ENCODE measurements at regions not wholly inside any gene's neighbourhood (a gene's known extent, or its start where the extent isn't known, plus 50 kb on each side); places are given as distances from the start of the nearest gene placed in this dataset.

DNA sequence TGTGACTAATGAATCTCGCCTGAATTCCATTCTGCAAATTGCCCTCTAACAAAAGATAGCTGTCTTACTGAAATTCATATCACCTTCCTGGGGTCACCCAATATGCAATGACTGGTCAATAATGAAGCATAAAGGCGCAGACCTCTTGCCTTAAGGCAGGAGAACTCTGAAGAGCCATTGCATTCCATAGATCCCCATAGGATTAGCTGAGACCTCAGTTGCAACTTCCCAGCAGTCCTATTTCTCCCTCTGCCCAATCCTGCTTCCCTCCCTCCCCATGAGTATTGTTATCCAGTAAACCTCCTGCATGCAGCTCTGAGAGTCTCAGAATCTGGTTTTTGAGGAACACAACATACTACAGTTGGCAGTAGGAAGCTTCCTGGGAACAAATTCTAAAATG is 396.5 kb downstream of the DCAF12L2 start:
- 36 to 69% (median 56%) methylated on average over 2 of the region's 2 CpGs for WGBS, 5 donors
- intact Hi-C loops (cut with DNase I; ENCODE audit: low total_unique reads), result no loop called here

DNA sequence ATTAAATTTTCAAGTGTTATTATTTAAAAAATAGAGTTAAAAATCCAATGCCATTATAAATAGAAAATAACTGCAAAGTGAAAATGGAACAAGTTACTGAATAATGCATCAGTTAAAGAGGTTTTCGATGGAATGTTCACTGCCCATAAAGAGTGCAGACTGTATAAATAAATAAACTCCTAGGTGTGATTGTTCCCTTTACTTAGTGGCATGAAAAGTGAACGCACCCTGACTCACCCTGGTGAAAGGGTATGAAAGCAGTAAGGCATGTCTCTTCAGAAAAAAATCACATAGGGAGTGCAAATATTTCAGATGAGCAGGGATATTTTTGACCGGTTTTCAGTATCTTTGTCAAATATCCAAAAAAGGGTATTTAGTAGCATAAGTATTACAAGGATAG is 387.8 kb downstream of the DCAF12L2 start:
- TF ChIP-seq EP300 (IDR thresholded peaks at IDR 0.05) (no peak), POLR2AphosphoS5 (IDR thresholded peaks at IDR 0.05) (no peak), POLR2A (IDR thresholded peaks at IDR 0.05) (no peak)
- TF ChIP-seq, protein P1, sequence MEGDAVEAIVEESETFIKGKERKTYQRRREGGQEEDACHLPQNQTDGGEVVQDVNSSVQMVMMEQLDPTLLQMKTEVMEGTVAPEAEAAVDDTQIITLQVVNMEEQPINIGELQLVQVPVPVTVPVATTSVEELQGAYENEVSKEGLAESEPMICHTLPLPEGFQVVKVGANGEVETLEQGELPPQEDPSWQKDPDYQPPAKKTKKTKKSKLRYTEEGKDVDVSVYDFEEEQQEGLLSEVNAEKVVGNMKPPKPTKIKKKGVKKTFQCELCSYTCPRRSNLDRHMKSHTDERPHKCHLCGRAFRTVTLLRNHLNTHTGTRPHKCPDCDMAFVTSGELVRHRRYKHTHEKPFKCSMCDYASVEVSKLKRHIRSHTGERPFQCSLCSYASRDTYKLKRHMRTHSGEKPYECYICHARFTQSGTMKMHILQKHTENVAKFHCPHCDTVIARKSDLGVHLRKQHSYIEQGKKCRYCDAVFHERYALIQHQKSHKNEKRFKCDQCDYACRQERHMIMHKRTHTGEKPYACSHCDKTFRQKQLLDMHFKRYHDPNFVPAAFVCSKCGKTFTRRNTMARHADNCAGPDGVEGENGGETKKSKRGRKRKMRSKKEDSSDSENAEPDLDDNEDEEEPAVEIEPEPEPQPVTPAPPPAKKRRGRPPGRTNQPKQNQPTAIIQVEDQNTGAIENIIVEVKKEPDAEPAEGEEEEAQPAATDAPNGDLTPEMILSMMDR (IDR thresholded peaks at IDR 0.05), result no peak
- Histone ChIP-seq H3K27ac (no peak overlapping the region), H3K4me1 (no peaks in the 10 kb centered on the region), H3K36me3 (no peaks in the 10 kb centered on the region), H3K27me3 (no peaks in the 10 kb centered on the region), H3K4me3 (no peak overlapping the region), H3K9me3 (no peaks in the 10 kb centered on the region)
- intact Hi-C loops (cut with DNase I; ENCODE audit: low total_unique reads), result no loop called here
- 39 to 62% (median 49%) methylated on average over 3 of the region's 3 CpGs for whole genome bisulfite sequencing, 5 donors
- DNase-seq, result no peak

More for the DNA sequence above, 396.5 kb downstream of the DCAF12L2 start:
- TF ChIP-seq EP300 (IDR thresholded peaks at IDR 0.05) (no peak), POLR2A (IDR thresholded peaks at IDR 0.05) (no peak), POLR2AphosphoS5 (IDR thresholded peaks at IDR 0.05) (no peak)
- TF ChIP-seq, protein P1 (IDR thresholded peaks at IDR 0.05), result no peak
- Histone ChIP-seq H3K4me1 (no peaks in the 10 kb centered on the region), H3K9me3 (peaks cover 0 to 6% (median 0%) of the 10 kb centered on the region in 4 donors), H3K4me3 (no peak overlapping the region), H3K36me3 (no peaks in the 10 kb centered on the region), H3K27ac (no peak overlapping the region), H3K27me3 (no peaks in the 10 kb centered on the region)
- DNase-seq, result no peak

DNA sequence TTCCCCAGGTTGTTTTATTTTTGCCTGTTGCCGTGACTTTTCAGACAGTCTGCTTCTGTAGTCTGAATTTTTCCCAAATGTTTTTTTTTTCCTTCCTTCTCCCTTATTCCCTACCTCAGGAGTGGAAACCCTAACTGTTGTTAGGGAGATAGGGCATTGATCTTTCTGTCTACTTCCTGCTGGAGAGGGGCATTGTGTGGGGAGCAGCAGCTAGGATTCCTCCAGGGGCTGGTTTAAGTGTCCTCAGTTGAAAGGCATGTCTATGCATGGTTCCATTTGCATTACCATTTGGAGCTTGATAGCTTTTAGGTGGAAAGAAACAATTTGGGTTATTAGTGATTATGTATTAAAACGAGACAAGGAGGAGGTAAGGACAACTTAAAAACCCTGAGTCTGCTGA is 383.9 kb downstream of the DCAF12L2 start:
- no peaks in the 10 kb centered on the region for H3K27me3 ChIP-seq
- H3K27ac ChIP-seq, result no peak overlapping the region
- no peak for DNase-seq
- no peak overlapping the region for H3K4me3 ChIP-seq
- intact Hi-C loops (cut with DNase I; ENCODE audit: low total_unique reads), result no loop called here
- no peaks in the 10 kb centered on the region for H3K36me3 ChIP-seq
- WGBS, 5 donors, result 19 to 48% (median 37%) methylated on average over 2 of the region's 2 CpGs
- H3K9me3 ChIP-seq, result no peaks in the 10 kb centered on the region
- no peaks in the 10 kb centered on the region for H3K4me1 ChIP-seq
- TF ChIP-seq EP300 (IDR thresholded peaks at IDR 0.05), result no peak
- TF ChIP-seq, protein P1 (IDR thresholded peaks at IDR 0.05), result no peak
- TF ChIP-seq POLR2A (IDR thresholded peaks at IDR 0.05), result no peak
- TF ChIP-seq POLR2AphosphoS5 (IDR thresholded peaks at IDR 0.05), result no peak

DNA sequence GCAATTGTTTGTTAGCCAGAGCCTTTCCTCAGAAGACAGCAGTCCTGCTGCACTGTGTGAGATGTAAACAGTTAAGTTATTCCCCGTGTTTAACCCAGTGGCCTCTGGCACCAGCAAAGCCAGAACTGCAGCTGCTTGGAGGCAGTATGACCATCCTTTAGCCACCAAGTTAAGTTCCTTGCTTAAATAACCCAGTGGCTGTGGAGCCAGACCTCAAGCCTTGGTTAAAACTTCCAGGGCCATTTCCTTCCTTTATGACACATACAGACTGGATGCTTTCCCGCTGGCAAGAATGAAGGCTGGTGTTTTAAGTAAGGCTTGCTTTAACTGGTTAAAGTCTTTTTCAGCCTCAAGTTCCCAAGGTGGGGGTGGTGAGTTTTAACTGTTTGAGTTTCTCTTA is 379.8 kb downstream of the DCAF12L2 start:
- Histone ChIP-seq H3K4me3 (no peak overlapping the region), H3K27me3 (no peaks in the 10 kb centered on the region), H3K4me1 (no peaks in the 10 kb centered on the region), H3K9me3 (no peaks in the 10 kb centered on the region), H3K27ac (no peak overlapping the region), H3K36me3 (no peaks in the 10 kb centered on the region)
- intact Hi-C loops (cut with DNase I; ENCODE audit: low total_unique reads), result no loop called here
- TF ChIP-seq POLR2AphosphoS5 (IDR thresholded peaks at IDR 0.05) (no peak), EP300 (IDR thresholded peaks at IDR 0.05) (no peak), POLR2A (IDR thresholded peaks at IDR 0.05) (no peak)
- TF ChIP-seq, protein P1 (IDR thresholded peaks at IDR 0.05), result no peak
- peak in 1 of 2 donors; percentile 14 for DNase-seq
- 9 to 36% (median 21%) methylated on average over 2 of the region's 2 CpGs for WGBS, 5 donors
